ENCODE measurements at regions not wholly inside any gene's neighbourhood (a gene's known extent, or its start where the extent isn't known, plus 50 kb on each side); places are given as distances from the start of the nearest gene placed in this dataset.

DNA sequence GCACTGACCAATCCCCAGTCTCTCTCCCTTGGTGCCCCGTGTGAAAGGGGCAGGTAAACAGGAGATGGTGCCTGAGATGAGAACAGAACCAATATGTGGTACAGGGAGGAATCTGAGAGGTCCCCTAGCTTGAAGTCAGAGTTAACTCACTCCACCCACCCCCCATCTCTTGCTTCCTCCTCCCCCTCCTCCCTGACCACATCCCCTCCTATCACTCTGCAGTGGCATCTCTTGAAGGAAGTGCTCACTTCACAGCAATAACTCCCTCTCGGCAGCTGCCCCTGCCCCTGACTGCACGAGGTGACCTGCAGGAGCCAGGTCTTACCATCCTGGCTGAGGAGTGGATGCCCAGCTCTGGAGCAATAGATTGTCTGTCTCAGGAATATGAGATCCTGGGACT lies 224.0 kb downstream of the GAS1 start:
- Histone ChIP-seq H3K36me3 (no peaks in the 10 kb centered on the region), H3K4me3 (no peak overlapping the region), H3K9me3 (replicated peaks) (no peaks in the 10 kb centered on the region), H3K27ac (replicated peaks) (no peak overlapping the region), H3K4me1 (no peaks in the 10 kb centered on the region), H3K27me3 (ENCODE audit: low read depth) (no peaks in the 10 kb centered on the region)
- DNase-seq: no peak
- TF ChIP-seq, protein P1, sequence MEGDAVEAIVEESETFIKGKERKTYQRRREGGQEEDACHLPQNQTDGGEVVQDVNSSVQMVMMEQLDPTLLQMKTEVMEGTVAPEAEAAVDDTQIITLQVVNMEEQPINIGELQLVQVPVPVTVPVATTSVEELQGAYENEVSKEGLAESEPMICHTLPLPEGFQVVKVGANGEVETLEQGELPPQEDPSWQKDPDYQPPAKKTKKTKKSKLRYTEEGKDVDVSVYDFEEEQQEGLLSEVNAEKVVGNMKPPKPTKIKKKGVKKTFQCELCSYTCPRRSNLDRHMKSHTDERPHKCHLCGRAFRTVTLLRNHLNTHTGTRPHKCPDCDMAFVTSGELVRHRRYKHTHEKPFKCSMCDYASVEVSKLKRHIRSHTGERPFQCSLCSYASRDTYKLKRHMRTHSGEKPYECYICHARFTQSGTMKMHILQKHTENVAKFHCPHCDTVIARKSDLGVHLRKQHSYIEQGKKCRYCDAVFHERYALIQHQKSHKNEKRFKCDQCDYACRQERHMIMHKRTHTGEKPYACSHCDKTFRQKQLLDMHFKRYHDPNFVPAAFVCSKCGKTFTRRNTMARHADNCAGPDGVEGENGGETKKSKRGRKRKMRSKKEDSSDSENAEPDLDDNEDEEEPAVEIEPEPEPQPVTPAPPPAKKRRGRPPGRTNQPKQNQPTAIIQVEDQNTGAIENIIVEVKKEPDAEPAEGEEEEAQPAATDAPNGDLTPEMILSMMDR (IDR thresholded peaks at IDR 0.05; ENCODE audit: borderline replicate concordance): no peak
- intact Hi-C loops (cut with micrococcal nuclease): no loop called here

DNA sequence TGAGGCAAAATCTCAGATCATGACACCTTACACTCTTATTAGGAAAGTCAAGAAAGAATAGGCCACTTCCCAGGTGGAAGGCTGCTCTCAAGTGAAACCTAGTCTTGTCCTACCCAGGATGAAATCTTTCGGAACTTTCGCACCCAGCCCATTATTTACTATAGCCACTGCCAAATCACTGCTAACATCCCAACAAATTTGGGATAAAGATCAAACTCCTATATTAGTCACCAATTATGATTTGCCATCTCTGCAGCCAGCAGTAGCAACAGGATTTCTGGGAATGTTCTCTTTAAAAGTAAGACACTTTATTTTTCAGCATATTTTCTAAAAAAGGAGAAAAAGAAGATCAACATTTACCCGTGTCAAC lies 224.6 kb downstream of the GAS1 start:
- H3K4me3 ChIP-seq: no peak overlapping the region
- H3K4me1 ChIP-seq: no peaks in the 10 kb centered on the region
- no peaks in the 10 kb centered on the region for H3K36me3 ChIP-seq
- intact Hi-C loops (cut with micrococcal nuclease): no loop called here
- TF ChIP-seq, protein P1 (IDR thresholded peaks at IDR 0.05; ENCODE audit: borderline replicate concordance): no peak
- H3K9me3 ChIP-seq (replicated peaks): no peaks in the 10 kb centered on the region
- H3K27me3 ChIP-seq (ENCODE audit: low read depth): no peaks in the 10 kb centered on the region
- H3K27ac ChIP-seq (replicated peaks): peak overlapping the region; percentile 80
- DNase-seq: no peak

DNA sequence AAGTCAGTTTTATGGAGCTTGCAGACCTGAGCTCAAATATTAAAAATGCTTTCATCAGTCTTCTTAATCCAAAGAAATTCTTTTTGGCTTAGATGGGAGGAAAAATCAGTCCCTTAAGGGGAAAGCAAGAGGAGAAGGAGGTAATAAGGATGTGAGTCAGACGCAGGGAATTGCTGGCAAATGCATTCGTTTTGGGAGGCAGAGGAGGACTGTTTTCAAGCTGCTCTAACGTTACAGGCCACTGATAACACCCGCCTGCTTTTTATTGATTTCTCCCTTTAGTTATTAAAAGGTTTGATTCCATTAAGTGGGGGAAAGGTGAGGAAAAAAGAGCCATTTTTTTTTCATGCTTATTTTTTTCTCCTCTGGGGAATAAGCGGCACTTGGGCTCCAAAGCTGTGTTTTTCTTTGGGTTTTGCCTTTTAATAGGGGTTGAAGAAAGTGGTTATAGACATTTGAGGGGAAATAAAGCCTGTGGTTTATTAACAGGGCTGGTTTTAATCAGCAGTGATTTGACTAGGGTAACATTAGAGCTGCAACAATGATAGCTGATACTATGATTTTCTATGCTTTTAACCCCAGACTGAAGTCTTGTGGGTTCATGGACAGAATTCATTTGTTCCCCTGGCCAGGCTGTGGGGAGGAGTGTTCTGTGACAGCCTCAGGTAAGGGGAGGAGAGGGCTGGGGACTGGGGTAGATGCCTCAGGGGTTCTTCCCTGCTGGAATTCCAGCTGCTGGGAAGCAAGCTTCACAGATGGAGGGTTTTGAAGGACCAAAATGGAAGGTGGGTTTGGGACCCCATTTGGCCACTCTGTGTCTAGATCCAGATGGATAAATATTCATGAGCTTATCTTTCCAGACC lies 225.2 kb downstream of the GAS1 start:
- intact Hi-C loops (cut with micrococcal nuclease): no loop called here
- TF ChIP-seq, protein P1 (IDR thresholded peaks at IDR 0.05; ENCODE audit: borderline replicate concordance): no peak
- Histone ChIP-seq H3K27me3 (ENCODE audit: low read depth) (no peaks in the 10 kb centered on the region), H3K4me3 (no peak overlapping the region), H3K27ac (replicated peaks) (peak overlapping the region; percentile 80), H3K9me3 (replicated peaks) (no peaks in the 10 kb centered on the region), H3K4me1 (no peaks in the 10 kb centered on the region), H3K36me3 (no peaks in the 10 kb centered on the region)
- peak; percentile 27 for DNase-seq

DNA sequence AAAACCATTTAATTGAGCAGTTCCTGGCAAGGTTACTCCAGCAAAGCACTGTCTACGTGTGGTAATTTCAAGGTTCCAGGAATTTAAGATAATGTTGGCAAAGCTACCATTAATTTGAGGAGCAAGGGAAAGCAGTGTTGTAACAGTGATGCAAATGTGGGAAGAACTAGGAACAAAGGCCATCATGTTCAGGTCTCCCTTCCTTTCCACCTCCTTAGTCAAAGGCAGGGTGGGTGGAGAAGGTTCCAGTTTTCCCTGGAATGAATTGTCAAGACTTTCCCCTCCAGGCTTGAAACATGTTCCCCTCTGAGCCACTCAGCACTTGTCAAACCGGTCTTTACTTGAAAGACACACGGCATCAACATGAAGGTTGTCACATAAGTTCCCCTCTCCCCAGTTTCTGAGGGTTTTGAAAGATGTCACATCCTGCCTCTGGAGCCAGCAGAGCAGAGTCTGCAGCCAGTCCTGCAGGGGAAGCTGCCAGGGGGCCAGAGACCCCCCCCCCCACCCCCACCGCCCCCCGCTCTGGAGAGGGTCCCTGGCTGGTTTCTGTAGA lies 226.0 kb downstream of the GAS1 start:
- H3K9me3 ChIP-seq (replicated peaks): no peaks in the 10 kb centered on the region
- peak overlapping the region; percentile 80 for H3K27ac ChIP-seq (replicated peaks)
- TF ChIP-seq, protein P1 (IDR thresholded peaks at IDR 0.05; ENCODE audit: borderline replicate concordance): no peak
- intact Hi-C loops (cut with micrococcal nuclease): no loop called here
- H3K27me3 ChIP-seq (ENCODE audit: low read depth): no peaks in the 10 kb centered on the region
- no peak overlapping the region for H3K4me3 ChIP-seq
- H3K4me1 ChIP-seq: no peaks in the 10 kb centered on the region
- H3K36me3 ChIP-seq: no peaks in the 10 kb centered on the region
- DNase-seq: no peak

DNA sequence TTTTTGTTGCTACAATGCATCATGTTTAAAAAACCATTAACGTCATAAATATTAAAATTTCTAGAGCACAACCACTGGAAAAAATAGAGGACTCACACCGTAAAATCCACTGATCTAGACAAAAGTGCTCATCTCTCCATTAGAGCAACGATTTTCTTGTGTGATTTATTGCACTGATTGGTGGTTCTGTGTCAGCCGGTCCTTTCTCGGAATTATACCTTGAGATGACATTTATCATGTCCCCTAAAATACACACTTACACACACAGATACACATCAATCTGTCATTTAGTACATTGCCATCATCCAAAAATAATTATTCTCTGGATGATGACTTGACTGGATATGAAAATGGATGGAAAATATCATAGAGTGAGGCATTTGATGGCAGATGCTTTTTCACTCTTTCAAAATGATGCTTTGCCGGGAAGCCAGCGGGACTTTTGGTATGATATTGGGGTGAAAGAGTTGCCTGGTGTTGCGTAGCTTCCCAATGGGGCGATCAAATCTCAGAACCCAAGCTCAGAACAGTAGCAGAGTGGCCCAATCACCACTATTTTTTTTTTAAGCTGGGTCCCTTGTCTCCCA lies 226.6 kb downstream of the GAS1 start:
- Histone ChIP-seq H3K36me3 (no peaks in the 10 kb centered on the region), H3K9me3 (replicated peaks) (no peaks in the 10 kb centered on the region), H3K27ac (replicated peaks) (peak overlapping the region; percentile 80), H3K4me3 (no peak overlapping the region), H3K4me1 (no peaks in the 10 kb centered on the region), H3K27me3 (ENCODE audit: low read depth) (no peaks in the 10 kb centered on the region)
- DNase-seq: no peak
- intact Hi-C loops (cut with micrococcal nuclease): no loop called here
- TF ChIP-seq, protein P1 (IDR thresholded peaks at IDR 0.05; ENCODE audit: borderline replicate concordance): no peak
